ENCODE measurements at regions not wholly inside any gene's neighbourhood (a gene's known extent, or its start where the extent isn't known, plus 50 kb on each side); places are given as distances from the start of the nearest gene placed in this dataset.

DNA sequence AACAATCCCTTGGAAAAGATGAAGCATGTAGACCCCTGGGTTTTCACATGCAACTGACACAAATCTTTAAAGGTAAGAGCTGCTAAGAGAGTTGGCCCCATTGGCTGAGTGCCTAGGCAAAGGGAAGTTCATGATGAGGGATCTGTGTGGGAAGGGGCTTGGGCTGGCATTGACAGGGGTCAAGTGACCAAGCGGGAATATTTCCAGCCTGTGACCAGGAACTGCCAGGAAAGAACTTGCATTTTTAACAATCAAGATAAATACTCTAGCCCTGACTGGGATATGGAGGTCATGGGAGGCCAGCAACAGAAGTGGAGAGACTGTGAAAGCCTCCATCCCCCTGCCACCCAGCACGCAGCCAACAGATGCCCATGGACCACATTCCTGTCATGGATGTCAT, 361.1 kb upstream of the ATP10A start:
- TF ChIP-seq GATA3 (IDR thresholded peaks at IDR 0.05; ENCODE audit: low read depth, low read length), result no peak
- TF ChIP-seq GATA2 (IDR thresholded peaks at IDR 0.05; ENCODE audit: low read depth, low read length), result no peak

All from SH-SY5Y (cell line).